ENCODE measurements at regions not wholly inside any gene's neighbourhood (a gene's known extent, or its start where the extent isn't known, plus 50 kb on each side); places are given as distances from the start of the nearest gene placed in this dataset.

- Histone ChIP-seq H3K27me3 (peaks cover 0 to 6% of the 10 kb centered on the region in 2 donors), H3K4me3 (no peak overlapping the region), H3K4me1 (peaks cover 0 to 9% of the 10 kb centered on the region in 2 donors), H3K36me3 (no peaks in the 10 kb centered on the region), H3K9me3 (no peaks in the 10 kb centered on the region), H3K27ac (no peak overlapping the region)
- intact Hi-C loops (cut with DNase I) = no loop called here
- no peak for TF ChIP-seq CTCF (IDR thresholded peaks at IDR 0.05)
- DNase-seq (no peak), ATAC-seq (no peak)
Observed at GRCh38 chr18:45321520-45321919, 293.8 kb upstream of the SLC14A2 start.

GRCh38 chr18:45322343-45322742 is 292.9 kb upstream of the SLC14A2 start:
- no peak for ATAC-seq
- intact Hi-C loops (cut with DNase I) = no loop called here
- TF ChIP-seq CTCF (IDR thresholded peaks at IDR 0.05) = no peak
- H3K4me3 ChIP-seq = no peak overlapping the region
- H3K4me1 ChIP-seq = peaks cover 0 to 9% of the 10 kb centered on the region in 2 donors
- no peak for DNase-seq
- H3K27ac ChIP-seq = no peak overlapping the region
- H3K27me3 ChIP-seq = peaks cover 0 to 6% of the 10 kb centered on the region in 2 donors
- H3K36me3 ChIP-seq = no peaks in the 10 kb centered on the region
- H3K9me3 ChIP-seq = no peaks in the 10 kb centered on the region

- ATAC-seq (no peak), DNase-seq (no peak)
- H3K27me3 ChIP-seq = peaks cover 0 to 6% of the 10 kb centered on the region in 2 donors
- no peaks in the 10 kb centered on the region for H3K36me3 ChIP-seq
- peak overlapping the region in 1 of 2 donors; percentile 4 for H3K27ac ChIP-seq
- TF ChIP-seq CTCF (IDR thresholded peaks at IDR 0.05) = no peak
- H3K4me1 ChIP-seq = peaks cover 0 to 9% of the 10 kb centered on the region in 2 donors
- H3K4me3 ChIP-seq = no peak overlapping the region
- no peaks in the 10 kb centered on the region for H3K9me3 ChIP-seq
- intact Hi-C loops (cut with DNase I) = no loop called here
Observed at GRCh38 chr18:45324101-45324494, 291.2 kb upstream of the SLC14A2 start.

- peak overlapping the region in 1 of 2 donors; percentile 30 for H3K27ac ChIP-seq
- ATAC-seq = peak; percentile 66
Observed at GRCh38 chr18:45324495-45325113, 290.7 kb upstream of the SLC14A2 start.

GRCh38 chr18:45325778-45326177 is 289.5 kb upstream of the SLC14A2 start:
- no peak for DNase-seq
- Histone ChIP-seq H3K36me3 (no peaks in the 10 kb centered on the region), H3K4me1 (peaks cover 0 to 7% of the 10 kb centered on the region in 2 donors), H3K9me3 (no peaks in the 10 kb centered on the region), H3K27ac (no peak overlapping the region), H3K27me3 (peaks cover 0 to 6% of the 10 kb centered on the region in 2 donors), H3K4me3 (no peak overlapping the region)
- TF ChIP-seq CTCF (IDR thresholded peaks at IDR 0.05) = no peak
- intact Hi-C loops (cut with DNase I) = no loop called here
- no peak for ATAC-seq

More at GRCh38 chr18:45324495-45325113, 290.7 kb upstream of the SLC14A2 start:
- Histone ChIP-seq H3K36me3 (no peaks in the 10 kb centered on the region), H3K4me3 (no peak overlapping the region), H3K9me3 (no peaks in the 10 kb centered on the region), H3K27me3 (peaks cover 0 to 6% of the 10 kb centered on the region in 2 donors), H3K4me1 (peaks cover 0 to 9% of the 10 kb centered on the region in 2 donors)
- intact Hi-C loops (cut with DNase I) = no loop called here
- TF ChIP-seq CTCF (IDR thresholded peaks at IDR 0.05) = no peak
- peak in 3 of 4 donors; percentile 40 to 77 (median 64) for DNase-seq
